Upper lobe of left lung (tissue), 6 donors: ENCODE measurements at regions not wholly inside any gene's neighbourhood (a gene's known extent, or its start where the extent isn't known, plus 50 kb on each side); places are given as distances from the start of the nearest gene placed in this dataset.

Source experiments
- ATAC-seq, 2 donors: fragments of 200-7000 bp; cut with Tn5 transposase; one replicate each; pipeline ENCODE4 v1.9.1; 2022; ENCODE audit warnings: mild to moderate bottlenecking in 2 of 2, moderate library complexity in 2 of 2; ENCODE audit not compliant: low FRiP score in 2 of 2
- DNase-seq, 2 donors: peaks; one replicate each; pipeline ENCODE4 v3.0.0-alpha.2; 2019 to 2020
- H3K27ac ChIP-seq, 4 donors: fragments of 200-600 bp; sonication (generic); one replicate each; pipeline ENCODE4 v1.5.1; 2016 to 2019
- H3K27me3 ChIP-seq, 4 donors: fragments of 200-600 bp; sonication (generic); one replicate each; pipeline ENCODE4 v1.5.1; 2017 to 2019
- H3K36me3 ChIP-seq, 4 donors: fragments of 200-600 bp; sonication (generic); one replicate each; pipeline ENCODE4 v1.5.1; 2016 to 2019
- H3K4me1 ChIP-seq, 4 donors: fragments of 200-600 bp; sonication (generic); one replicate each; pipeline ENCODE4 v1.5.1; 2018 to 2019
- H3K4me3 ChIP-seq, 4 donors: fragments of 200-600 bp; sonication (generic); one replicate each; pipeline ENCODE4 v1.5.1; 2017 to 2019; ENCODE audit warnings: mild to moderate bottlenecking in 2 of 4, moderate library complexity in 1 of 4
- H3K9me3 ChIP-seq, 4 donors: fragments of 200-600 bp; sonication (generic); one replicate each; pipeline ENCODE4 v1.5.1; 2018 to 2019
- EP300 ChIP-seq, 4 donors: sonication (generic); formaldehyde crosslinking; IDR thresholded peaks; one replicate each; pipeline ENCODE4 v1.5.1; 2017; ENCODE audit warnings: antibody characterized with exemption in 4 of 4, control low read depth in 2 of 4
- POLR2A ChIP-seq, 4 donors: fragments of 450-650 bp; IDR thresholded peaks; one replicate each; pipeline ENCODE4 v1.5.1; 2016 to 2017; ENCODE audit warnings: antibody characterized with exemption in 4 of 4, mild to moderate bottlenecking in 2 of 4
- POLR2AphosphoS5 ChIP-seq, 2 donors: sonication (generic); formaldehyde crosslinking; IDR thresholded peaks; one replicate each; pipeline ENCODE4 v1.5.1; 2017; ENCODE audit warnings: antibody characterized with exemption in 2 of 2
- WGBS, 2 donors: methylation state at CpG; one replicate each; pipeline ENCODE4 v1.1.5; 2017 to 2018; 5-methylcytosine and 5-hydroxymethylcytosine counted together
- small RNA-seq, 4 donors: library from RNA; depleted of rRNA; stranded (forward); fragments of <200 nt; gene quantifications; one replicate each; pipeline ENCODE3, GENCODE V24; 2016
- TF ChIP-seq, protein P1 (sequence below), 6 experiments: fragments of 450-650 bp in 4 of 6; fragments of 200-600 bp in 2 of 6; sonication (generic) in 2 of 6; IDR thresholded peaks; one replicate each; pipeline ENCODE4 v1.5.1; 2016 to 2019; ENCODE audit warnings: antibody characterized with exemption in 6 of 6
- donor health status: DM: no; HTN: no; CAD: no; lungs with moderate emphysema.
- donor health status: DM: no; HTN: yes; CAD: no; lungs with severe emphysema.

DNA sequence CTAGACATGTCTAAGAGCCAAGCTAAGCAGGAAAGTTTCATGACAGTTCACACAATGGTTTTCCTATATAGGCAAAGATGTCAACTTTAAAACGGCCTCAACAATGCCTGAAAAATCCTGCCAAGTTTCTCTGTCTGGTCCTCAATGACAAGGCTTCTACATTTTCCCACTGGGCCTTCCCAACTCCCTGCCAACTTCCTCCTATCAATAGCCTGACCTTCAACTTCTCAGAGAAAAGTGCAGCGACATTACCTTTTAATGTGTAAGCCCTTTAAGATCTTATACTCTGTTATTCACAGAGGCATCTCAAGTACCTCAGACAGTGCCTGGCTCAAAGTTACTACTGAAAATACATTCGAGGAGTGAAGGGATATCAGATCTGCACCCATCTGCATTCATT is 56.2 kb upstream of the BTBD3 start:
- H3K4me3 ChIP-seq = no peak overlapping the region
- WGBS, 2 donors = 32 to 41% methylated on average over 3 of the region's 3 CpGs
- ATAC-seq = no peak
- H3K36me3 ChIP-seq = no peaks in the 10 kb centered on the region
- H3K9me3 ChIP-seq = no peaks in the 10 kb centered on the region
- no peaks in the 10 kb centered on the region for H3K4me1 ChIP-seq
- TF ChIP-seq POLR2AphosphoS5 (IDR thresholded peaks at IDR 0.05) (no peak), POLR2A (IDR thresholded peaks at IDR 0.05) (no peak), EP300 (IDR thresholded peaks at IDR 0.05) (no peak)
- TF ChIP-seq, protein P1, sequence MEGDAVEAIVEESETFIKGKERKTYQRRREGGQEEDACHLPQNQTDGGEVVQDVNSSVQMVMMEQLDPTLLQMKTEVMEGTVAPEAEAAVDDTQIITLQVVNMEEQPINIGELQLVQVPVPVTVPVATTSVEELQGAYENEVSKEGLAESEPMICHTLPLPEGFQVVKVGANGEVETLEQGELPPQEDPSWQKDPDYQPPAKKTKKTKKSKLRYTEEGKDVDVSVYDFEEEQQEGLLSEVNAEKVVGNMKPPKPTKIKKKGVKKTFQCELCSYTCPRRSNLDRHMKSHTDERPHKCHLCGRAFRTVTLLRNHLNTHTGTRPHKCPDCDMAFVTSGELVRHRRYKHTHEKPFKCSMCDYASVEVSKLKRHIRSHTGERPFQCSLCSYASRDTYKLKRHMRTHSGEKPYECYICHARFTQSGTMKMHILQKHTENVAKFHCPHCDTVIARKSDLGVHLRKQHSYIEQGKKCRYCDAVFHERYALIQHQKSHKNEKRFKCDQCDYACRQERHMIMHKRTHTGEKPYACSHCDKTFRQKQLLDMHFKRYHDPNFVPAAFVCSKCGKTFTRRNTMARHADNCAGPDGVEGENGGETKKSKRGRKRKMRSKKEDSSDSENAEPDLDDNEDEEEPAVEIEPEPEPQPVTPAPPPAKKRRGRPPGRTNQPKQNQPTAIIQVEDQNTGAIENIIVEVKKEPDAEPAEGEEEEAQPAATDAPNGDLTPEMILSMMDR (IDR thresholded peaks at IDR 0.05) = no peak
- no peak for DNase-seq
- no peaks in the 10 kb centered on the region for H3K27me3 ChIP-seq
- no peak overlapping the region for H3K27ac ChIP-seq

DNA sequence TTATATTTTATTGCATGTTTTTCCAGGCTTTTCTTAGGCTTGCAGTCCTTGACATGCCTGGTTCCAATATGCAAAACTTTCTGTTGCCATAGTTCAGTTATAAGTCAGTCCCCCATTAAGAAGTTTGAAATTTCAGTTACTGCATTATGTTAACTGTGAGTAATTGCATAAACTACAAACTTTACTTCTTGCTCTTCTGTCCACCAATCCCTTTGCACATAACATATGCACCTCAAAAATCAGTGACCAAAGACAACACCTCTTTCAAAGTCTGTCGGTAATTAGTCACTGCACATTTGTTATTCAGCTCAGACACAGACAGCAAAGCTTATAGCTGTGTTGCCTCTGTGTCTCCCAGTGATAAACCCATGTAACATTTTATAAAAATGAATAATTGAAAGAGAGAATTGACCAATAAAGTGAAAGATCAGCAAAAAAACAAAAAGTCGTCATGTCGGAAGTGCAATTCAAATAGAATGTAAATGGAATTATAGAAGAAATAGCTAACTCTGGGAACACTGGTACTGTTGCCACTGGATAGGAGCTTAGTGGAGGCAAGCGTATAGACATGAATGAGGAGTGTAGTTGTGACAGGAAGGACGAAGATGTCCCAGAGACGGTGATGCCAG is 50.3 kb upstream of the BTBD3 start:
- Histone ChIP-seq H3K4me3 (no peak overlapping the region), H3K4me1 (no peaks in the 10 kb centered on the region), H3K9me3 (no peaks in the 10 kb centered on the region), H3K36me3 (no peaks in the 10 kb centered on the region), H3K27ac (no peak overlapping the region), H3K27me3 (no peaks in the 10 kb centered on the region)
- DNase-seq (no peak), ATAC-seq (no peak)
- 86 to 91% methylated on average over 6 of the region's 6 CpGs for WGBS, 2 donors
- TF ChIP-seq POLR2A (IDR thresholded peaks at IDR 0.05) = no peak
- no peak for TF ChIP-seq EP300 (IDR thresholded peaks at IDR 0.05)
- no peak for TF ChIP-seq POLR2AphosphoS5 (IDR thresholded peaks at IDR 0.05)
- TF ChIP-seq, protein P1 (IDR thresholded peaks at IDR 0.05) = no peak

Small RNA genes in the stretch of these regions (small RNA-seq; reads per million reads assigned to genes)
- gene AL080274.1 (0 reads per million in 4 donors), gene RN7SKP111 (0 to 0.14 (median 0.09) reads per million in 4 donors)
